ENCODE measurements at regions not wholly inside any gene's neighbourhood (a gene's known extent, or its start where the extent isn't known, plus 50 kb on each side); places are given as distances from the start of the nearest gene placed in this dataset.
"Not testable (repeated sequence)": the region's sequence is repeated elsewhere in the genome, so short reads cannot be mapped to it uniquely, and the experiment has no call there.

- no peak for DNase-seq
Measured at GRCh38 chr20:39988991-39989390, 700.0 kb downstream of the MAFB start.

GRCh38 chr20:39986173-39986904, 702.7 kb downstream of the MAFB start:
- DNase-seq, result peak; percentile 53 to 68 (median 65)

GRCh38 chr20:39985271-39985827, 703.7 kb downstream of the MAFB start:
- DNase-seq, result no peak

DNA sequence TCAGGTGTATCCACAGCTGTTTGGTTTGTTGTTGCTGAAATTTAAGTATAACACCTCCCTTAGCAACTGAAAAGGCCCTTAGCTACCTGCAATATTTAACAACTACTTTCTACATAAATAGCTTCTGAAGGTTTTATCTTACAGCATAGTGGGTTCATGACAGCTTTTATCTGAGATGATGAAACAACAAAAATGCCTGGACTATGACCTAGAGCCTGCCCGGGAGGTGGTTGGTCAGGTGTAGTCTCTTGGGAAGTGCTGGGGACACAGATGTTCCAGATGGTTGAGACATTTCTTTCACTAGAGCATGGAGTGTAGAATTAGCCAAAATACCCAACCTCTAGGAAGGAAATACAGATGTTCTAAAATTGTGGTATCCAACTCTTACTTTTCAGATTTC, 705.4 kb downstream of the MAFB start:
- DNase-seq, result no peak

GRCh38 chr20:39983183-39983582, 705.9 kb downstream of the MAFB start:
- DNase-seq, result no peak

DNA sequence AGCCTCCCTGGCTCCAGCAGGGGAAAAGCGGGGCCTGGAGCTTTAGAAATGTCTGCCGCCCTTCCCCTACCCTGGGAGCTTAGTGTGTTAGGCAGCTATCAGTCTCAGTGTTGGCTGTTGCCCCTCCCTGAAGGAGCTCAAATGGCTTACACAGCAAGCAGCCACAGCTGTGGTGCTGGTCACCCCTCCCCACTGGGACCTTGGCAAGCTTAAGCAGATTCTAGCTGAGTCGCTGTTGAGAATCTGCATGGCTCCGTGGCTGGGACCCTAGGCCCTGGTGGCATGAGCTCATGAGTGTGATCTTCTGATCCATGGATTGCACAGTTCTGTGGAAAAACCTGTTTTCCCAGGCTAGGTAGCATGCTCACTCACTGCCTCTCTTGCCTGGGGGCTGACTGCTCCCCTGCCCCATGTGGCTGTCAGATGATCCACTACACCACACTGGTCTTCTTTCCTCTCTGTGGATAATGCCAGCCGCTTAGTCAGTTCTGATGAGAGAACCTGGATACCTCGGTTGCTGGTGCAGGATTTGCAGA, 714.0 kb downstream of the MAFB start:
- peak in 1 of 3 donors; percentile 19 for DNase-seq

- DNase-seq, result no peak
Measured at GRCh38 chr20:39968495-39968894, 720.5 kb downstream of the MAFB start.

- DNase-seq, result no peak
Measured at GRCh38 chr20:39967806-39968205, 721.2 kb downstream of the MAFB start.

DNA sequence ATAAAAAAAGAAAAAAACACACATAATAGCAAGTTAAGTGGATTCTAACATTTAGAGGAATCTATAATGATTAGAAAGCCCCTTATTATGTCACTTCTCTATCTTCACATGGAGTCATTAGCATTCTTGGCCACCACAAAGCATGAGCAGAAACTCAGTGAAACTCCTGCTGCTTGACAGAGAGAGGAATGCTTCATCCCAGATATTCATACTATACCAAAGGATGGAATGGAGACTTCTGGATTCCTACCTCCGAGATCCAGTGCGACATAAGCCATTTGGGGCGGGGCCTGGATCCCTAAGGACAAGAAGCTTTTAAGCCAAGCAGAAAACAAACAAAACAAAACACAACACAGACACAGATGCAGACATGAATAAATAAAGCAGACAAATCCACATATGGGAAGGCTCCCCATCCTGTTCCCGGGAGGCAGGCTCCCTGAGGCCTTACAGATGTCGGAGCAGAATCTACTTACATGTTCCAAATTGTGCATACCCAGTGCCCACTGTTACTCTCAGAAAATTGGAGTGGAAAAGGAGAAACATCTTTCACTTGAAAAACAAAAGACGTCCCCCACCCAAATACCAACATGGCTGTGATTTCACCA, 727.3 kb downstream of the MAFB start:
- DNase-seq, result peak in 1 of 3 donors; percentile 55

DNA sequence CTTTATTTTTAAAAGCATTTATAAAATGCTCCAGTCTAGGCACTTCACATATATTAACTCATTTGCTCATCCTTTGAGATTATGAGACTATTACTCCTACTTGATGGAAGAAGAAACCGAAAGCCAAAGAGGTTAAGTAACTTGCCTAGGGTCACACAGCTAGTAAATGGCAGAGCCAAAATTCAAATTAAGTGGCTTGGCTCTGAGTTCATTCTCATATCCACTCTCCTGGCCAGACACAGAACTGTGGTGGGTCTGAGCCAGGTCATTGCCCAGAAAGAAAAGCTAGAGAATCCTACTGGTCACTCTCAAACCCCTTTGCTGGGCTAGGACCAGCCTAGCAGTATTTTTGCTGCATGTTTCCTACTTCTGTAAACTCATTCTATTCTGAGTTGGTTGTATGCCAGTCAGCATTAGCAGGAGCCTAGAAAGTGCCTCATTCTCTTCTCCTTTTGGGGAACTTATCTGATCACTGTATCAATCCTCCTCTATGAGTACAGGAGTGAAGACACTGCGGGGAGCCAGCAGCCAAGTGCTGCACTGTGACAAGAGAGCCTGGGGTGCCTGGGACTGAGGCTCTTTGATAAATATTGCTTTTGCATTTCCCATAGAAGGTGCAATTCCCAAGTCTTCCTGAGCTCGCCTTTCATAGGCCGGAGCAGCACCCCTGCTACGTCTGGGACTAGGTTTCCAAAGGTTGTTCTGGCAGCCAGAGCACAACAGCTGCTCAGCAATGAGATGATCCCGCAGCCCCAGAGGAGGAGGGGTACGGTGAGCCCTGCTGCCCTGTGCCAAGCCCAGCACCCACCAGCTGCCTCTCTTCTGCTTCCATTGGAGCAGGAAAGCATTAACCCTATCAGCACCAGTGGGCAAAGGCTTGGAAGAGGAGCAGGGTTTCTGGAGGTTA, 728.3 kb downstream of the MAFB start:
- DNase-seq, result peak; percentile 61 to 84 (median 66)

DNA sequence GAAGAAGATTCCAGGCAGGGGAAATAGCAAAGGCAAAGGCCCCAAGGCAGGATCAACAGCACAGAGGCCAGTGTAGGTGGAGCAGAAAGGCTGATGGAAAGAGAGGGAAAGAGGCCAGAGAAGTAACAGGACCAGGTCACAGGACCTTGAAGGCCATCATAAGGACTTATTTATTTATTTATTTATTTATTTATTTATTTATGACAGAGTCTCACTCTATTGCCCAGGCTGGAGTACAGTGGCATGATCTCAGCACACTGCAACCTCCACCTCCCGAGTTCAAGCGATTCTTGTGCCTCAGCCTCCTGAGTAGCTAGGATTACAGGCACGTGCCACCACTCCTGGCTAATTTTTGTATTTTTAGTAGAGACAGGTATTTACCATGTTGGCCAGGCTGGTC, 731.1 kb downstream of the MAFB start:
- not testable (repeated sequence) for DNase-seq

GRCh38 chr20:39954621-39955020, 734.4 kb downstream of the MAFB start:
- peak in 2 of 3 donors; percentile 60 to 79 for DNase-seq

- DNase-seq, result peak in 2 of 3 donors; percentile 21 to 52
Measured at GRCh38 chr20:39946931-39947330, 742.1 kb downstream of the MAFB start.

GRCh38 chr20:39946053-39946810, 742.8 kb downstream of the MAFB start:
- no peak for DNase-seq

- DNase-seq, result no peak
Measured at GRCh38 chr20:39944861-39945260, 744.2 kb downstream of the MAFB start.

DNA sequence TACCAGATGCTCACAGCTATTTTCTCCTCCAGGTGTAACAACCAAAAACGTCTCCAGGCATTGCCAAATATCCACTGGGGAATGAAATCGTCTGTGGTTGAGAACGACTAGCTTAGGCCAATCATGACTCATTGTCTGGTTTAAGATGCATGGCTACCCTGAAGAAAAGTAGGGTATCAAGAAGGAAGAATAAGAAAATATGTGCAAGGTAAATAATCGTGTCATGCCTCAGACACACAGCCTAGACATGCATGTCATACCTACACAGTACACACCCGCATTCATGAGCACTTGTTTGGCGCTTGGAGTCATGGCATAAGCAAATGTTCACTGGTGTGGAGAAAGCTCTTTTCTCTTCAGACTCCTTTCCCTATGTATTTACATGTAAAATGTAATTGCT, 745.7 kb downstream of the MAFB start:
- no peak for DNase-seq

- peak in 1 of 3 donors; percentile 57 for DNase-seq
Measured at GRCh38 chr20:39941245-39941644, 747.8 kb downstream of the MAFB start.

DNA sequence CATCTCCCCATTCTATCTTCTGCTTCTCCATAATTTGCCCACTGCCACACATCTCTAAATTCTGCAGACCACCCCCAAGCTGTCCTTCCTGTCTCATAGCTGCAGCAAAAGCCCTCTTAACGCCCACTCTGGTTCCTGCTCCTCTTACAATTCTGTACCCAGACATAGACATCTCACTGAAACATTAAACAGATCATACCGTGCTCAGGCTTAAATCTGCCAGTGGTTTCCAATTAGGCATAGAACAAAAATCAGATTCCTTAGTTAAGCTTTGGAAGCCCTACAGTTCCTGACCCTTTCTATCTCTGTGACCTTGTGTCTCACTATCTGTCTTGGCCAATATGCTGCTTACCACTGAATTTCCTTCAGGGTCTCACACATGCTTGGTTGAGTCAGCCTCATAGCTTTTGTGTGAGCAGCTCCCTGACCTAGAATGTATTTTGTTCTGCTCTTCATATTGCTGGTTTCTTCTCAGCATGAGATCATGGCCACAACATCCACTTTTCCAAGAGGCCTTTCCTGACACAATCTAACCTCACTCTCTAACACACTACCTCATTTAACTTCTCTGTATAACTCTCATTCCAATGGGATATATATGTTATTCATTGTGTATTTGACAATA, 749.7 kb downstream of the MAFB start:
- no peak for DNase-seq

DNA sequence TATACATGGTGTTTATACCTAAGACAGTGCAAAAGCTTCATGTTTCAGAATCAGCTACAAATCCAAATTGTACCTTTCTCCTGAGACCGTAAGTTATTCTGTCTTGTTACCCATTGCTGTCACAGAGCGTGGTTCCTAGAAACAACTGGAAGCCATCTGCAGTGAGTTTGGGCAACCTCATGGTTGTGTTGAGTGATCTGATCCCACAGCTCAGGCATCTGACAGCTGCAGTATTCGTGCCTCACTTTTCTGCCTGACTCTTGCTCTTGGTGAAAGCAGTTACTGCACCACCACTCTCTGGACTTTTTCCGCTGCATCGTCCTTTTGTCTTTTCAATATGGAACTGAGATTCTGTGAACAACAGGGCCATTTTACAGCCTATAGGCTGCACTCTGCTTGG, 752.6 kb downstream of the MAFB start:
- DNase-seq, result no peak

- no peak for DNase-seq
Measured at GRCh38 chr20:39935901-39936300, 753.1 kb downstream of the MAFB start.
